Activated CD8-positive, alpha-beta T cell treated with anti-CD3 and anti-CD28 coated beads, Interleukin-2, amount 10 ng/mL, durations not matched to agents 7 days and 5 days (primary cell): ENCODE measurements at regions not wholly inside any gene's neighbourhood (a gene's known extent, or its start where the extent isn't known, plus 50 kb on each side); places are given as distances from the start of the nearest gene placed in this dataset.

Experiments
- ATAC-seq: fragments of 150-1000 bp; cut with Tn5 transposase; one replicate; pipeline ENCODE4 v1.10.0; 2021; ENCODE audit warnings: moderate library complexity
- CTCF ChIA-PET: fragments of 350-600 bp; sonication (Branson Sonifier 250); formaldehyde crosslinking; loops from one replicate; lab custom pipeline; 2021; ENCODE audit warnings: antibody characterized with exemption; lab: Charles Lee
- POLR2A ChIA-PET: fragments of 350-600 bp; sonication (Branson Sonifier 250); formaldehyde crosslinking; loops from one replicate; lab custom pipeline; 2021; ENCODE audit warnings: antibody characterized with exemption; lab: Charles Lee
- DNase-seq: peaks from one replicate; pipeline ENCODE4 v3.0.0-alpha.2; 2020
- H3K27ac Mint-ChIP-seq: one replicate; pipeline ENCODE4 v1.8.0; 2021; ENCODE audit warnings: mild to moderate bottlenecking, mixed read lengths
- H3K27me3 Mint-ChIP-seq: one replicate; pipeline ENCODE4 v1.8.0; 2021; ENCODE audit warnings: low read depth, mixed read lengths
- H3K36me3 Mint-ChIP-seq: one replicate; pipeline ENCODE4 v1.8.0; 2021; ENCODE audit warnings: low read depth, mixed read lengths
- H3K4me1 Mint-ChIP-seq: one replicate; pipeline ENCODE4 v1.8.0; 2021; ENCODE audit warnings: low read depth, mixed read lengths
- H3K4me3 Mint-ChIP-seq: one replicate; pipeline ENCODE4 v1.8.0; 2021; ENCODE audit warnings: mild to moderate bottlenecking, mixed read lengths
- H3K9me3 Mint-ChIP-seq: one replicate; pipeline ENCODE4 v1.8.0; 2022; ENCODE audit warnings: mixed read lengths; ENCODE audit not compliant: insufficient read depth

- no peak overlapping the region for H3K4me3 Mint-ChIP-seq
- no peak for ATAC-seq
- POLR2A ChIA-PET = no interaction called here
- no peak overlapping the region for H3K27ac Mint-ChIP-seq
- no peaks in the 10 kb centered on the region for H3K9me3 Mint-ChIP-seq
- CTCF ChIA-PET = interaction anchor here (1.7 kb wide), 1 partner anchor 10 kb away, joined by 5 read pairs; no protein-coding TSS in a partner anchor
- H3K4me1 Mint-ChIP-seq = peaks cover 2% of the 10 kb centered on the region
- no peaks in the 10 kb centered on the region for H3K27me3 Mint-ChIP-seq
- no peaks in the 10 kb centered on the region for H3K36me3 Mint-ChIP-seq
- DNase-seq = no peak
These were observed 67.5 kb upstream of the IRX6 start for GRCh38 chr16:55256412-55257016.

GRCh38 chr16:55257966-55258613 is 65.9 kb upstream of the IRX6 start:
- Mint-ChIP-seq H3K4me1 (peaks cover 2% of the 10 kb centered on the region), H3K27me3 (no peaks in the 10 kb centered on the region), H3K4me3 (no peak overlapping the region), H3K36me3 (no peaks in the 10 kb centered on the region), H3K27ac (no peak overlapping the region), H3K9me3 (no peaks in the 10 kb centered on the region)
- ChIA-PET CTCF (interaction anchor here (0.7 to 1.7 kb wide), 6 partner anchors 8 to 1708 kb away, joined by 3 to 6 read pairs (median 4); no protein-coding TSS in a partner anchor), POLR2A (no interaction called here)
- DNase-seq (peak; percentile 51), ATAC-seq (no peak)

DNA sequence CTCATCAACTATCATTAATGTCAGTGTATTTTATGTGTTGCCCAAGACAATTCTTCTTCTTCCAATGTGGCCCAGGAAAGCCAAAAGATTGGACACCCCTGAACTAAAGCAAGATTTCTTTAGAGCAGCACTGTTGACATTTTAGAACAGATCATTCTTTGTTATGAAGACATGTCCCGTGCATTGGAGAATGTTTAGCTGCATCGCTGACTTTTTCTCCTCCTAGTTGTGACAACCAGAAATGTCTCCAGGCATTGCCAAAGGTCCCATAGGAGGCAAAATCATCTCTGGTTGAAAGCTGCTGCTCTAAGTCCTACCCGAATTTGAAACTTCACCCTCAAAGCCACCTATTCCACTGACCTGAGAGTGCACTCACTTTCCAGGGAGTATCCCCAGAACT is 62.7 kb upstream of the IRX6 start:
- Mint-ChIP-seq H3K27ac (no peak overlapping the region), H3K27me3 (no peaks in the 10 kb centered on the region), H3K4me3 (no peak overlapping the region), H3K9me3 (no peaks in the 10 kb centered on the region), H3K36me3 (no peaks in the 10 kb centered on the region), H3K4me1 (peaks cover 2% of the 10 kb centered on the region)
- CTCF ChIA-PET = no interaction called here
- POLR2A ChIA-PET = no interaction called here
- ATAC-seq (no peak), DNase-seq (no peak)

GRCh38 chr16:55263271-55264250 is 60.4 kb upstream of the IRX6 start:
- no peak for ATAC-seq
- Mint-ChIP-seq H3K27ac (no peak overlapping the region), H3K27me3 (no peaks in the 10 kb centered on the region), H3K36me3 (no peaks in the 10 kb centered on the region), H3K4me3 (no peak overlapping the region), H3K9me3 (no peaks in the 10 kb centered on the region), H3K4me1 (no peaks in the 10 kb centered on the region)
- ChIA-PET POLR2A (no interaction called here), CTCF (no interaction called here)
- DNase-seq = no peak

DNA sequence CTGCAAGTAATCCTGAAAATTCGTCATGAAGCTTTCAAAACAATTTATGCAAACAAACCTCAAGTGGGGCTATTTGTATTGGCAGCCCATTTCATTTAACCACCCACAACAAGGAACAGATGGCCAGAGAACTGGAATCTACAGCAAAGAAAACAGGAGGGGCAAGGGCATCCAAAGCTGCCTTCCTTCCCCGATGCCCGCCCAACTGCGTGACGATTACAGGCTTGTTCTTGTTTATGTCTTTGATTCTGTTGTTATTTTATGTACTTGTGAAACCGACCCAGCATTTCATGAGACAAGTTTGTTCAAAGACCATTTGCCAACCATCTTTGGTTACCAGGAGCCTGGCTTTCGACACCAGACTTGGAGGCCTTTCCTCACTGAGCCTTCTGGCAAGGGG is 59.1 kb upstream of the IRX6 start:
- POLR2A ChIA-PET = no interaction called here
- ATAC-seq (no peak), DNase-seq (no peak)
- Mint-ChIP-seq H3K4me1 (no peaks in the 10 kb centered on the region), H3K36me3 (no peaks in the 10 kb centered on the region), H3K27me3 (no peaks in the 10 kb centered on the region), H3K9me3 (no peaks in the 10 kb centered on the region), H3K27ac (no peak overlapping the region), H3K4me3 (no peak overlapping the region)
- CTCF ChIA-PET = no interaction called here

GRCh38 chr16:55265926-55266325 is 58.1 kb upstream of the IRX6 start:
- H3K4me1 Mint-ChIP-seq = no peaks in the 10 kb centered on the region
- H3K9me3 Mint-ChIP-seq = no peaks in the 10 kb centered on the region
- POLR2A ChIA-PET = no interaction called here
- ATAC-seq (no peak), DNase-seq (no peak)
- CTCF ChIA-PET = interaction anchor here (1.0 kb wide), 1 partner anchor 9 kb away, joined by 5 read pairs; no protein-coding TSS in a partner anchor
- no peak overlapping the region for H3K4me3 Mint-ChIP-seq
- no peak overlapping the region for H3K27ac Mint-ChIP-seq
- no peaks in the 10 kb centered on the region for H3K36me3 Mint-ChIP-seq
- no peaks in the 10 kb centered on the region for H3K27me3 Mint-ChIP-seq

GRCh38 chr16:55271945-55272513 is 52.0 kb upstream of the IRX6 start:
- ChIA-PET POLR2A (no interaction called here), CTCF (no interaction called here)
- Mint-ChIP-seq H3K27me3 (no peaks in the 10 kb centered on the region), H3K27ac (no peak overlapping the region), H3K4me1 (no peaks in the 10 kb centered on the region), H3K36me3 (no peaks in the 10 kb centered on the region), H3K4me3 (no peak overlapping the region), H3K9me3 (no peaks in the 10 kb centered on the region)
- DNase-seq (no peak), ATAC-seq (no peak)

GRCh38 chr16:55272744-55273143 is 51.3 kb upstream of the IRX6 start:
- H3K27ac Mint-ChIP-seq = no peak overlapping the region
- CTCF ChIA-PET = no interaction called here

GRCh38 chr16:55273356-55273755 is 50.6 kb upstream of the IRX6 start:
- Mint-ChIP-seq H3K27ac (no peak overlapping the region), H3K9me3 (no peaks in the 10 kb centered on the region), H3K4me1 (no peaks in the 10 kb centered on the region), H3K4me3 (no peak overlapping the region), H3K27me3 (no peaks in the 10 kb centered on the region), H3K36me3 (no peaks in the 10 kb centered on the region)
- ATAC-seq (no peak), DNase-seq (no peak)
- ChIA-PET CTCF (no interaction called here), POLR2A (no interaction called here)

More at GRCh38 chr16:55272744-55273143, 51.3 kb upstream of the IRX6 start:
- DNase-seq (no peak), ATAC-seq (no peak)
- H3K4me1 Mint-ChIP-seq = no peaks in the 10 kb centered on the region
- H3K36me3 Mint-ChIP-seq = no peaks in the 10 kb centered on the region
- POLR2A ChIA-PET = no interaction called here
- no peaks in the 10 kb centered on the region for H3K9me3 Mint-ChIP-seq
- H3K4me3 Mint-ChIP-seq = no peak overlapping the region
- H3K27me3 Mint-ChIP-seq = no peaks in the 10 kb centered on the region

DNA sequence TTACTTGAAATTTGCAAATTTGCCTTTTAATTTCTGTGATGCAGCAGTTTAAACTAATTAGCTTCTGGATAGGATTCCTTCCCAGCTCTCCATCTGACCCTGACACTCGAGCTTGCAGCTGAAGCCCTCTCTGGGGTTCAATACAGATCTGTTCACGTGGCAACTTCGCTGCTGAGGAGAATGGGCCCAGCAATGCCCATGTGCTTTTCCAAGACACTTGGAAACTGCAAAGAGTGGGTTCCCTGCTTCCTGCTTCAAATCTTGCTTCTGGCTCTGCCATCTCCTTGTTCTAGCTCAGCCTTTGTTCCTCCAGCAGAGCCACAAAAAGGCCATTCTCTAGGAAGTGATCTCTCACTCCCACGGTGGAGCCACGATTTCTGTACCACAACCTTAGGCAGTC is 50.0 kb upstream of the IRX6 start:
- H3K4me1 Mint-ChIP-seq = no peaks in the 10 kb centered on the region

More for the DNA sequence above, 50.0 kb upstream of the IRX6 start:
- POLR2A ChIA-PET = no interaction called here
- Mint-ChIP-seq H3K36me3 (no peaks in the 10 kb centered on the region), H3K4me3 (no peak overlapping the region), H3K27ac (no peak overlapping the region), H3K9me3 (no peaks in the 10 kb centered on the region), H3K27me3 (no peaks in the 10 kb centered on the region)
- no peak for ATAC-seq
- CTCF ChIA-PET = no interaction called here
- no peak for DNase-seq
